ENCODE measurements at regions not wholly inside any gene's neighbourhood (a gene's known extent, or its start where the extent isn't known, plus 50 kb on each side); places are given as distances from the start of the nearest gene placed in this dataset.

DNA sequence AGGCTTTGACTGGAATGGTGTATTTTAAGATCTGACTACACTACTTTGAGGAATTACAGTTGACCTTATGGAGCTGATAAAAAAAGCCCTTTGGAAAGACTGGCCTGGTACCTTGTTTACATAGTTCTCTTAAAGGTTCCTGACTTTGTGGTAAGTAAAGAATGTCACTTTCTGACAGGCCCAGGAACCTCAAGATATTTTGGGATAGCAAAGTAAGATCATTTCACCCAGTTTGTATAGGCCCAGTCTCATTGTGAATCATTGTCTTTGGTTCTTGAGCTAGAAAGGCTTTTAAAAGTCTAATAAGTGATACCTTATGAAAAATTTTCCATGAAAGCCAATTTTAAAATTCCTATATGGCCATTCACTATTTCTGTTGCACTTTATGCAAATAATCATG, 316.3 kb upstream of the LRRTM4 start:
- Mint-ChIP-seq H3K27ac (no peak overlapping the region), H3K27me3 (ENCODE audit: insufficient read depth) (no peaks in the 10 kb centered on the region), H3K4me1 (ENCODE audit: low read depth) (no peaks in the 10 kb centered on the region), H3K9me3 (peaks cover 52% of the 10 kb centered on the region), H3K36me3 (ENCODE audit: low read depth) (peaks cover 12% of the 10 kb centered on the region; the same call in 1 of the 2 replicates), H3K4me3 (no peak overlapping the region)
- DNase-seq = no peak
- TF ChIP-seq, protein P1, sequence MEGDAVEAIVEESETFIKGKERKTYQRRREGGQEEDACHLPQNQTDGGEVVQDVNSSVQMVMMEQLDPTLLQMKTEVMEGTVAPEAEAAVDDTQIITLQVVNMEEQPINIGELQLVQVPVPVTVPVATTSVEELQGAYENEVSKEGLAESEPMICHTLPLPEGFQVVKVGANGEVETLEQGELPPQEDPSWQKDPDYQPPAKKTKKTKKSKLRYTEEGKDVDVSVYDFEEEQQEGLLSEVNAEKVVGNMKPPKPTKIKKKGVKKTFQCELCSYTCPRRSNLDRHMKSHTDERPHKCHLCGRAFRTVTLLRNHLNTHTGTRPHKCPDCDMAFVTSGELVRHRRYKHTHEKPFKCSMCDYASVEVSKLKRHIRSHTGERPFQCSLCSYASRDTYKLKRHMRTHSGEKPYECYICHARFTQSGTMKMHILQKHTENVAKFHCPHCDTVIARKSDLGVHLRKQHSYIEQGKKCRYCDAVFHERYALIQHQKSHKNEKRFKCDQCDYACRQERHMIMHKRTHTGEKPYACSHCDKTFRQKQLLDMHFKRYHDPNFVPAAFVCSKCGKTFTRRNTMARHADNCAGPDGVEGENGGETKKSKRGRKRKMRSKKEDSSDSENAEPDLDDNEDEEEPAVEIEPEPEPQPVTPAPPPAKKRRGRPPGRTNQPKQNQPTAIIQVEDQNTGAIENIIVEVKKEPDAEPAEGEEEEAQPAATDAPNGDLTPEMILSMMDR (IDR thresholded peaks at IDR 0.05) = no peak

DNA sequence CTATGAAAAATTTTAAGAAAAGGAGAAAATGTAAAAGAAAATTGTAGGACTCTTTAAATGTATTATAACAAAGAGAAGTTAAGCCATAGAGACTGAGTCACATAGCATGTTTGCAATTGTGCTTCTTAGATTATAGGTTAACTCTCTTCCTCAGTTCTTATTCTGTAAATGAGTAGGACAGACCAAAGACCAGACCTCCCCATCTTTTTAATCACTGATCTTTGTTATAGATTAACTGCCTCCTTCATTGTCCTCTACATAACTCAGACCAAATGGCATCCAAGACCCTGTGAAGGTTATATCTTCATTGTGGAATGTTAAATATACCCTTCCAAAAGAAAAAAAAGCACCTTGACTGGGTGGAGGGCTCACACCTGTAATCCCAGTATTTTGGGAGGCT, 316.9 kb upstream of the LRRTM4 start:
- Mint-ChIP-seq H3K36me3 (ENCODE audit: low read depth) (peaks cover 12% of the 10 kb centered on the region; the same call in 1 of the 2 replicates), H3K27ac (no peak overlapping the region), H3K27me3 (ENCODE audit: insufficient read depth) (no peaks in the 10 kb centered on the region), H3K4me3 (no peak overlapping the region), H3K9me3 (peaks cover 47% of the 10 kb centered on the region), H3K4me1 (ENCODE audit: low read depth) (no peaks in the 10 kb centered on the region)
- DNase-seq = no peak
- TF ChIP-seq, protein P1 (IDR thresholded peaks at IDR 0.05) = no peak

DNA sequence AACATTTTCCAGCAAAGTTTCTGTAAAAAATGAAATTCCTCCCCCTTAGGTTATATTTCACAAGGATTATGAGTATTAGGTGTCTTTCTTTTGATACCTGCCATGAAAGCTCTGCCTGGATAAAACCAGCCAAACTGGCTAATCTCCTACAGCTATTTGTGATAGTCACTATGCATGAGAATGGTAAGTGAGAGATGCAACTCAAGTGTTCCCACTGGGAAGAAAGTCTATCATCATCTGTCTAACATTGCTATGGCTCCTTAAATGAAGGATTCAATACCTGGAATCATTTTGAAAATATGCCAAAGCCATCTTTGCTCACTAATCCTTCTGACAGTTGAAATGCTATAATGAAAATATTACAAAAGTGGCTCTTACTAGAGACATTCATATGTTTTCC, 339.9 kb upstream of the LRRTM4 start:
- DNase-seq = no peak
- Mint-ChIP-seq H3K27me3 (ENCODE audit: insufficient read depth) (no peaks in the 10 kb centered on the region), H3K4me3 (no peak overlapping the region), H3K36me3 (ENCODE audit: low read depth) (no peaks in the 10 kb centered on the region; the same call in 1 of the 2 replicates), H3K27ac (no peak overlapping the region), H3K4me1 (ENCODE audit: low read depth) (no peaks in the 10 kb centered on the region), H3K9me3 (peaks cover 29% of the 10 kb centered on the region)
- TF ChIP-seq, protein P1 (IDR thresholded peaks at IDR 0.05) = no peak

DNA sequence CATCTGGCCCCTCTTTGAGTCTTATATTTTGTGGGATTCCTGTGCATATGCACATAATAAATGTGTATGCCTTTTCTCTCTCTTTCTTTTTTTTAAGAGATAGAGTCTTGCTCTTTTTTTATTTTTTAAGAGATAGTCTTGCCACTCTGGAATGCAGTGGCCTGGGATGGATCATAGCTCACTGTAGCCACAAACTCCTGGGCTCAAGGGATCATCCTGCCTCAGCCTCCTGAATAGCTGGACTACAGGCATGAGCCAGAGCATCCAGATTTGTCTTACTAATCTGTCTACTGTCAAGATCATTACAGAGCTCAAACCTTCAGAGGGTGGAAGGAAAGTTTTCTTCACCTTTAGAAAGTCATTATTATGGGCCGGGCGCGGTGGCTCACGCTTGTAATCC, 342.2 kb upstream of the LRRTM4 start:
- Mint-ChIP-seq H3K36me3 (ENCODE audit: low read depth) (no peaks in the 10 kb centered on the region; the same call in 1 of the 2 replicates), H3K9me3 (peaks cover 25% of the 10 kb centered on the region), H3K4me1 (ENCODE audit: low read depth) (no peaks in the 10 kb centered on the region), H3K27me3 (ENCODE audit: insufficient read depth) (no peaks in the 10 kb centered on the region), H3K27ac (no peak overlapping the region), H3K4me3 (no peak overlapping the region)
- no peak for DNase-seq
- TF ChIP-seq, protein P1 (IDR thresholded peaks at IDR 0.05) = no peak

DNA sequence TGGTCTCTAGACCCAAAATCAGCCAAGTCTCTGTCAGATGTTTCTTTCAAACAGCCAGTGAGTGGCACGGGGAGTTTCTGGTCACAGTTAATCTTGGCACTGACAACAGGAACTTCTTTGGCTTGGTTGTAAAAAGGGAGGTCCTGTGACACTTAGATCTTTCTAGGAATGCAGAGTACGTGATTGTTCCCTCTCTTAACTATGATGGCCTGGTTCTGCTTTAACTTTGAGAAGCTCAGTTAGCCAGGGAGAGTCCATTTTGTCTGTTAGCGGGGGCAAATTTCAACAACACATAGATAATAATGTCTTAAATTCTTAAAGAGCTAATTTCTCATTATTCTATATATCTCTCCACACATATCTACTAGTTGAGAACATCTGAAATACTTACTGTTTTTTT, 344.5 kb upstream of the LRRTM4 start:
- H3K9me3 Mint-ChIP-seq = peaks cover 22% of the 10 kb centered on the region
- no peak overlapping the region for H3K27ac Mint-ChIP-seq
- H3K27me3 Mint-ChIP-seq (ENCODE audit: insufficient read depth) = no peaks in the 10 kb centered on the region
- no peaks in the 10 kb centered on the region for H3K4me1 Mint-ChIP-seq (ENCODE audit: low read depth)
- DNase-seq = no peak
- H3K4me3 Mint-ChIP-seq = no peak overlapping the region
- H3K36me3 Mint-ChIP-seq (ENCODE audit: low read depth) = no peaks in the 10 kb centered on the region; the same call in 1 of the 2 replicates
- TF ChIP-seq, protein P1 (IDR thresholded peaks at IDR 0.05) = no peak

DNA sequence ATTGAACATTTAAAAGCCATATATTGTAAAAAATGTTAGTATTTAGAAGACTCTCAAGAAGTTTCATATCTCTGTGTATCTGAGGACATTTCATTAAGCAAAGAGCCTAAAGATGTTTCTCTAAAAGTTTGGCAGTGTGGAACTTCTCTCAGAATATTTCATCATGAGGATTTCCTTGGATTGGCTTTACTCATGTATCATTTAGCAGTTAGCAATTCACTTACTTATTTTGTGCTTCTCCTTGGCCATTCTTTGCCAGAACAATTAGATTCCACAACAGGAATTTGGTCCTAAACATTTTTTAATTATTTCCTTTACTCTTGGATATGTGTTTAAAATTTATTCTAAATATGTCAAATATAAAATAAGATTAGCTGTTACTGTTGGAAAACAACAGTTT, 345.0 kb upstream of the LRRTM4 start:
- Mint-ChIP-seq H3K4me1 (ENCODE audit: low read depth) (no peaks in the 10 kb centered on the region), H3K36me3 (ENCODE audit: low read depth) (no peaks in the 10 kb centered on the region; the same call in 1 of the 2 replicates), H3K27ac (no peak overlapping the region), H3K9me3 (peaks cover 23% of the 10 kb centered on the region), H3K4me3 (no peak overlapping the region), H3K27me3 (ENCODE audit: insufficient read depth) (no peaks in the 10 kb centered on the region)
- TF ChIP-seq, protein P1 (IDR thresholded peaks at IDR 0.05) = no peak
- DNase-seq = no peak

Measured in HFFc6 (cell line).